ENCODE measurements at regions not wholly inside any gene's neighbourhood (a gene's known extent, or its start where the extent isn't known, plus 50 kb on each side); places are given as distances from the start of the nearest gene placed in this dataset.

- no peak for DNase-seq
Observed at GRCh38 chr13:110097013-110097412, 209.9 kb downstream of the COL4A1 start.

- DNase-seq, result no peak
Observed at GRCh38 chr13:110092831-110093247, 214.1 kb downstream of the COL4A1 start.

GRCh38 chr13:110089815-110090214 is 217.1 kb downstream of the COL4A1 start:
- DNase-seq, result no peak

GRCh38 chr13:110089100-110089499 is 217.9 kb downstream of the COL4A1 start:
- no peak for DNase-seq

GRCh38 chr13:110073982-110074381 is 233.0 kb downstream of the COL4A1 start:
- no peak for DNase-seq

GRCh38 chr13:110070511-110071120 is 236.3 kb downstream of the COL4A1 start:
- no peak for DNase-seq

- DNase-seq, result no peak
Observed at GRCh38 chr13:110070046-110070445, 236.9 kb downstream of the COL4A1 start.

- no peak for DNase-seq
Observed at GRCh38 chr13:110068176-110068473, 238.8 kb downstream of the COL4A1 start.

- DNase-seq, result no peak
Observed at GRCh38 chr13:110067355-110068175, 239.4 kb downstream of the COL4A1 start.

- no peak for DNase-seq
Observed at GRCh38 chr13:110065780-110066179, 241.2 kb downstream of the COL4A1 start.

- DNase-seq, result no peak
Observed at GRCh38 chr13:110063490-110064421, 243.2 kb downstream of the COL4A1 start.

- no peak for DNase-seq
Observed at GRCh38 chr13:110062777-110063442, 244.0 kb downstream of the COL4A1 start.

- no peak for DNase-seq
Observed at GRCh38 chr13:110062077-110062776, 244.7 kb downstream of the COL4A1 start.

- DNase-seq, result no peak
Observed at GRCh38 chr13:110061270-110061669, 245.7 kb downstream of the COL4A1 start.

GRCh38 chr13:110057052-110057451 is 249.9 kb downstream of the COL4A1 start:
- no peak for DNase-seq

- no peak for DNase-seq
Observed at GRCh38 chr13:110056640-110057039, 250.3 kb downstream of the COL4A1 start.

GRCh38 chr13:110055089-110055488 is 251.9 kb downstream of the COL4A1 start:
- no peak for DNase-seq

GRCh38 chr13:110054041-110054440 is 252.9 kb downstream of the COL4A1 start:
- no peak for DNase-seq

- no peak for DNase-seq
Observed at GRCh38 chr13:110047496-110047895, 259.5 kb downstream of the COL4A1 start.

- DNase-seq, result no peak
Observed at GRCh38 chr13:110046811-110047210, 260.1 kb downstream of the COL4A1 start.

GRCh38 chr13:110045919-110046318 is 259.5 kb upstream of the IRS2 start:
- DNase-seq, result no peak

GRCh38 chr13:110045202-110045601 is 258.8 kb upstream of the IRS2 start:
- no peak for DNase-seq

All from NCI-H1694 treated with DMSO at 0.1 percent for 48 hours (cell line).